Ascending aorta (tissue), 2 donors: ENCODE measurements at regions not wholly inside any gene's neighbourhood (a gene's known extent, or its start where the extent isn't known, plus 50 kb on each side); places are given as distances from the start of the nearest gene placed in this dataset.
"Not testable (repeated sequence)": the region's sequence is repeated elsewhere in the genome, so short reads cannot be mapped to it uniquely, and the experiment has no call there.

ENCODE experiments used
- DNase-seq, 2 donors: peaks; one replicate each; pipeline ENCODE4 v3.0.0-alpha.2; 2019; ENCODE audit warnings: low spot score in 2 of 2
- H3K27ac ChIP-seq, 2 donors: fragments of 200-600 bp; sonication (generic); one replicate each; pipeline ENCODE4 v1.5.1; 2016 to 2017; ENCODE audit warnings: mild to moderate bottlenecking in 1 of 2
- H3K27me3 ChIP-seq: fragments of 200-600 bp; sonication (generic); one replicate; pipeline ENCODE4 v1.5.1; 2017
- H3K36me3 ChIP-seq, 2 donors: fragments of 200-600 bp; sonication (generic); one replicate each; pipeline ENCODE4 v1.5.1; 2016
- H3K4me1 ChIP-seq, 2 donors: fragments of 200-600 bp; sonication (generic); one replicate each; pipeline ENCODE4 v1.5.1; 2016 to 2017; ENCODE audit warnings: mild to moderate bottlenecking in 1 of 2
- H3K4me3 ChIP-seq, 2 donors: fragments of 200-600 bp; sonication (generic); one replicate each; pipeline ENCODE4 v1.5.1; 2016 to 2017; ENCODE audit warnings: mild to moderate bottlenecking in 1 of 2
- H3K9me3 ChIP-seq, 2 donors: fragments of 200-600 bp; sonication (generic); one replicate each; pipeline ENCODE4 v1.5.1; 2016
- CTCF ChIP-seq, 3 experiments: fragments of 200-600 bp in 2 of 3; fragments of 450-650 bp in 1 of 3; sonication (generic) in 2 of 3; IDR thresholded peaks; one replicate each; pipeline ENCODE4 v1.5.1; 2016 to 2019; ENCODE audit warnings: antibody characterized with exemption in 3 of 3, mild to moderate bottlenecking in 1 of 3, moderate library complexity in 1 of 3
- intact Hi-C: fragments of 100-400 bp; cut with DNase I; formaldehyde crosslinking; loops from one replicate; pipeline ENCODE4 v1.15.1; 2023

DNA sequence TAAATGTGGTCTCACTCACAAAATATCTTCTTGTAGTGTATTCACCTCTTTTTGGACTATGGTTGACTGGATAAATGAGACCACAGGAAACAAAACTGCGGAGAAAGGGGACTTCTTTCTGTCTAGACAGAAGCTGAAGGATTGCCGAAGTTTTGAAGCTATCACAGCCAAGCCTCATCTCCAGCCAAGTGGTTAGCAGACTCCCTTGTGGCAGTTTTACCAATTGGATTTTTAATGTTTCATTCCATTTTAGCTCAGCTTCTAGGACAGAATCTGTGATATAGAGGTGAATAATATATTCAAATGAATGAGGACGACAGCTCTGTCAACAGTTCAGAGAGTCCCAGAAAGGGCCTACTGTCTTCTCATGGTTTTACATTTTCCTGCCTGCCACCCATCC is 215.7 kb upstream of the ZNF608 start:
- TF ChIP-seq CTCF (IDR thresholded peaks at IDR 0.05): no peak
- DNase-seq: no peak
- no peaks in the 10 kb centered on the region for H3K4me1 ChIP-seq
- H3K27ac ChIP-seq: no peak overlapping the region
- no peaks in the 10 kb centered on the region for H3K27me3 ChIP-seq
- no peaks in the 10 kb centered on the region for H3K9me3 ChIP-seq
- no peaks in the 10 kb centered on the region for H3K36me3 ChIP-seq
- intact Hi-C loops: no loop called here
- H3K4me3 ChIP-seq: no peak overlapping the region

- Histone ChIP-seq H3K4me1 (no peaks in the 10 kb centered on the region), H3K27ac (no peak overlapping the region), H3K36me3 (no peaks in the 10 kb centered on the region), H3K9me3 (no peaks in the 10 kb centered on the region), H3K27me3 (no peaks in the 10 kb centered on the region), H3K4me3 (no peak overlapping the region)
- intact Hi-C loops: no loop called here
- DNase-seq: no peak
- TF ChIP-seq CTCF (IDR thresholded peaks at IDR 0.05): no peak
These were observed 216.3 kb upstream of the ZNF608 start for GRCh38 chr5:124962735-124963134.

DNA sequence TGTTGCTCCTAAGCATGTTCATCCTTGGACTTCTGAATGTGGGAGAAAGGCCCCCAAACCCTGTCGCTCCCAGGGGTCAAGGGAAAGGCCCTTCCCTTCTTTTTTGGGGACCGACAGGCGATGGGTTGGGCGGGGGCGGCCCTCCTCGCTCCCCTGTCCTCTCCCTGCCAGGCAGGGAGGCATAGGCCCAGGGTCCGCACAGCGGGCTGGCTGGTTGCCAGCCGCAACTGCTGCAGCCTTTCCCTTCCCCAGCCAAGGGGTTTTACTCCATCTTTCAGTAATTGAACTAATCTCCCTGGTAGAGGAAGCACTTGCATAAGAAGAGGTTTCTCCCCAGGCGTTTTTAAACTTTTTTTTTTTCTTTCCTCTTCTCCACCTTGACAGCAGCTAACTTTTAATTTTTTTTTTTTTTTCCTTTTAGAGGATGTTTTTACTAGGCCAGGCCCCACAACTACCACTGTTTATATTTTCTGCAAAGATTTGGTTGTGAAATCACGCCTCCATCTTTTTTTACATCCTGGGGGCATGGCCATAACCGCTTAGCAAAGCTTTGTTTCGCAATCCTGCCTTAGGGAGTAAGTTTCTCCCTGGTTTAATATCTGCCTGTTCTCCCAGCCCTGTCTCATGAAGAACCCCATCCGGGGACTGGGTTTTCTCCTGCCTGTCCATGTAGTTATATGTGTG is 216.9 kb upstream of the ZNF608 start:
- TF ChIP-seq CTCF (IDR thresholded peaks at IDR 0.05): no peak
- intact Hi-C loops: no loop called here
- Histone ChIP-seq H3K27ac (no peak overlapping the region), H3K36me3 (no peaks in the 10 kb centered on the region), H3K4me3 (no peak overlapping the region), H3K4me1 (no peaks in the 10 kb centered on the region), H3K27me3 (no peaks in the 10 kb centered on the region), H3K9me3 (no peaks in the 10 kb centered on the region)
- no peak for DNase-seq

DNA sequence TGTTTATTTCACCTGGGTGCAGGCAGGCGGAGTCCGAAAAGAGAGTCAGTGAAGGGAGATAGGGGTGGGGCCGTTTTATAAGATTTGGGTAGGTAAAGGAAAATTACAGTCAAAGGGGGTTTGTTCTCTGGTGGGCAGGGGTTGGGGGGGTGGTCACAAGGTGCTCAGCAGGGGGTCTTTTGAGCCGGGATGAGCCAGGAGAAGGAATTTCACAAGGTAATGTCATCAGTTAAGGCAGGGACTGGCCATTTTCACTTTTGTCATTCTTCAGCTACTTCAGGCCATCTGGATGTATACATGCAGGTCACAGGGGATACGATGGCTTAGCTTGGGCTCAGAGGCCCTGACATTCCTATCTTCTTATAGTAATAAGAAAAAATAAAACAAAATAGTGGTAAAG is 220.3 kb upstream of the ZNF608 start:
- H3K9me3 ChIP-seq, H3K27me3 ChIP-seq, DNase-seq, H3K27ac ChIP-seq, H3K4me3 ChIP-seq, H3K36me3 ChIP-seq, H3K4me1 ChIP-seq, intact Hi-C loops: not testable (repeated sequence)

- intact Hi-C loops, H3K4me3 ChIP-seq, H3K27me3 ChIP-seq, H3K4me1 ChIP-seq, DNase-seq, H3K36me3 ChIP-seq, H3K9me3 ChIP-seq, H3K27ac ChIP-seq: not testable (repeated sequence)
These were observed 223.9 kb upstream of the ZNF608 start for GRCh38 chr5:124970381-124970780.

GRCh38 chr5:124972703-124973102 is 226.3 kb upstream of the ZNF608 start:
- Histone ChIP-seq H3K4me1 (no peaks in the 10 kb centered on the region), H3K9me3 (no peaks in the 10 kb centered on the region), H3K27ac (no peak overlapping the region), H3K27me3 (no peaks in the 10 kb centered on the region), H3K4me3 (no peak overlapping the region), H3K36me3 (no peaks in the 10 kb centered on the region)
- intact Hi-C loops: no loop called here
- DNase-seq: no peak
- no peak for TF ChIP-seq CTCF (IDR thresholded peaks at IDR 0.05)

DNA sequence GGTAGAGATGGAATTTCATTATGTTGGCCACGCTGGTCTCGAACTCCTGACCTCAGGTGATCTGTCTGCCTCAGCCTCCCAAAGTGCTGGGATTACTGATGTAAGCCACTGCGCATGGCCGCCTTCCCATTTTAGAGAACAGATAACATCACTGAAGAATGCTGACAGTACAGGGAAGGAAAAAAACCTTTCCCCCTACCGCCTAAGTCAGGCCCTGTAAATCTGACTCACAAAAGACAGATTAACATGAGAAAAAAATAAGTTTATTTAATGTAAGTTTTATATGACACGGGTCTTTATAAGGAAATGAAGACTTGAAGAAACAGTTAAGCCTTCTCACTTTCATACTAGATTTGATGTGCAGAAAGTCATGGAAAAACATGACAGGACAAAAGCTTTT is 227.2 kb upstream of the ZNF608 start:
- no peaks in the 10 kb centered on the region for H3K27me3 ChIP-seq

More for the DNA sequence above, 227.2 kb upstream of the ZNF608 start:
- Histone ChIP-seq H3K4me3 (no peak overlapping the region), H3K27ac (no peak overlapping the region), H3K4me1 (no peaks in the 10 kb centered on the region), H3K36me3 (no peaks in the 10 kb centered on the region), H3K9me3 (no peaks in the 10 kb centered on the region)
- DNase-seq: no peak
- TF ChIP-seq CTCF (IDR thresholded peaks at IDR 0.05): no peak
- intact Hi-C loops: no loop called here
